Kidney tubule cell (primary cell): ENCODE measurements at regions not wholly inside any gene's neighbourhood (a gene's known extent, or its start where the extent isn't known, plus 50 kb on each side); places are given as distances from the start of the nearest gene placed in this dataset.
A peak's percentile ranks its signal among the peaks of the same experiment; 100 is the strongest.
"Not testable (repeated sequence)": the region's sequence is repeated elsewhere in the genome, so short reads cannot be mapped to it uniquely, and the experiment has no call there.

Experiments used
- DNase-seq: peaks from one replicate; pipeline ENCODE4 v3.0.0-alpha.2; 2018; ENCODE audit warnings: low spot score

- no peak for DNase-seq
These were observed 102.2 kb upstream of the KCTD1 start for GRCh38 chr18:26650310-26651268.

GRCh38 chr18:26649193-26649543 lies 100.8 kb upstream of the KCTD1 start:
- no peak for DNase-seq

DNA sequence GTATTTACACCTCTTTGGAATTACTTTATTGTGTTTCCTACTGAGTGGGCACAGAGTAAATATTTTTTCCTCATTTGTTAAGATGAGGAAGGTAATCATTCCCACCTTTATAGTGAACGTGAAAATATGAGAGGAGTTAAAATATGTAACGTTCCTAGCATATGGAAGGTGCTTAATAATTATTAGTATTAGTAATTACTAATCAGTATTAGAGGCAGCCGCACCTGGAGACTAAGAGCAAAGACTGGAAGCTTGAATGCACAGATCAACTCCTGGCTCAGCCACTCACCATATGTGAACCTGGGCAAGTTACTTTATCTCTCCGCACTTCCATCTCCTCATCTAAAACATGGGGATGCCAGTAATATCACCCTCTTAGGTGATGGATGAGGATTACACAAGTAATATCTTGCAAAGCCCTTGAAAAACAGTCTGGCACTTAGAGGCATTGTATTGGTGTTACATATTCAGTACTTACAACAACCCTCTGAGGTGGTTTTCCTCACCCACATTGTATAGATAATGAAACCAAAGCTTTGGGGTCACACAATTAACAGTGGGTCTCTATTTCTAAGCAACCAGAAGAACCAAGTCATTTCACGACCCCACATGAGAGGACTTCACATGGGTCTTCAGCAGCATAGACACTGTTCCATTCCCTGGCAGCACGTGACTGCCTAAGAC lies 100.3 kb upstream of the KCTD1 start:
- no peak for DNase-seq

GRCh38 chr18:26646901-26647300 lies 98.5 kb upstream of the KCTD1 start:
- DNase-seq = no peak

DNA sequence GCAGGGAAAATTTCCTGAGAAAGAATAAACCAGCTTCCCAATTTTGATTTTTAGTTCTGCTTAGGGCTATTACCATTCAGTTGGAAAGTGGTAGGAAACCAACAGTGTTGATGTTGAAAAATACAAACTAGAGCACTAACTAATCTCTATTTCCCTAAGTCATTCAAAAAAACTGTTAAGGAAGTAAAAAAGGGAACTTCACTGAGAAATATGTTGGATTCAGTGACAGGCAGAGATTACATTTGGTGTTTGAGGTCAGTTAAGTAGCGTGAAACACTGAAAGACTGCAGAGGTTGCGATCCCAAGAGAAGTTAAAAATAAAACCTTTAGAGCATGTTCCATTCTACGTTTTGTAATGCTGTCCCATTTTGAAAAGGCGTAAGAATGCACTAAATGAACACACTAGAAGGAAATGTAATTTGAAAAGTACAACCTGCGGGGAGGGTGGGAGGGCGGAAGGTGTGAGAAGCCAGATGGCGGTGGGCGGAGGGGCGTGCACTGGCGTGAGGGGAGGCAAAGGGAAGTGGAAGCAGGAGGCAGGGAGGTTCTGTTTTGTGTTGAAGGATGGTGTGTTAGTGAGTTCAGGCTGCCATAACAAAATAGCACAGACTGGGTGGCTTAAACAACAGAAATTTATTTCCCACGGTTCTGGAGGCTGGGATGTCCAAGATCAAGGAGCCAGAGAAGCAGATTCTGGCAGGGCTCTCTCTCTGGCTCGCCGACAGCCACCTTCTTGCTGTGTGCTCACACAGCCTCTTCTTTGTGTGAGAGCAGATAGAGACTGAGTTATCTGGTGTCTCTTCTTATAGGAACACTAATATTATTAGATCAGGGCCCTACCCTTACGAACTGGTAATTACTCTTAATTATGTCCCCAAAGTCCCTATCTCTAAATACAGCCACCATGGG lies 94.3 kb upstream of the KCTD1 start:
- DNase-seq = no peak

DNA sequence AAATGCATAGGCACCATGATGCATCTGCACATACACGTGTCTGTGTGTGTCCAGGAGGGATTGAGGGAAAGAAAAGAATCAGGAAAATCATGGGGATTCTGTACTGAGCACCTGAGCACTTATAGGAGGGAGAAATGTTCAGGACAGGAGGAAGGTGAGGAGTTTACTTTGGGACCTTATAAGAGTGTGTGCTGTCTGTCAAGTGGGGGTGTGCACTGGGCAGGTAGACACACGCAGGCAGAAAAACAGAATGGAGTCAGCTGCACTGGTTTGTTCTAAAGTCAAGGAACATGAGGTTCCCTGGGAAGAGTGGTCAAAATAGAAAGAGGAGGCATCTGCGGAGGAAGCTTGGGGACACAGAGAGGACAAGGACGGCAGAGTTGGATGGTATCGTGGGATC lies 92.2 kb upstream of the KCTD1 start:
- DNase-seq = no peak

DNA sequence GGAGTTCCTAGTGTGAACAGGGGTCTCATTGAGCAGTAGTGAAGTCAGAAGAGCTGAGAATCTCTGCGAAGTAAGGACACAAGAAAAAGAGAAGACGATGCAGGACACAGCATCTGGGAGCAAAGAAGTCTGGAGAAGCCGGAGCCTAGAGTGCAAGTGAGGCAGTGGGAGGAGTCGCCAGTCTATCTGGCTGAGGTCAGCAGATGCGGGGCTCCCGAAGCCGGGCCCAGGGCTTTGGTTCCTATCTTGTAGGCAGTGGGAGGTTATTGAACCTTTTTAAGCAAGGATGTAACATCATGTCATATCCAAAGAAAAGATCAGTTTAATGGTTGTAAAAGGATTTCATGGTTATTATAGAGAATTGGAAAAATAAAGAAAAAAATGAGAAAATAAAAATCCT lies 90.8 kb upstream of the KCTD1 start:
- DNase-seq = no peak

- no peak for DNase-seq
These were observed 89.6 kb upstream of the KCTD1 start for GRCh38 chr18:26637983-26638382.

DNA sequence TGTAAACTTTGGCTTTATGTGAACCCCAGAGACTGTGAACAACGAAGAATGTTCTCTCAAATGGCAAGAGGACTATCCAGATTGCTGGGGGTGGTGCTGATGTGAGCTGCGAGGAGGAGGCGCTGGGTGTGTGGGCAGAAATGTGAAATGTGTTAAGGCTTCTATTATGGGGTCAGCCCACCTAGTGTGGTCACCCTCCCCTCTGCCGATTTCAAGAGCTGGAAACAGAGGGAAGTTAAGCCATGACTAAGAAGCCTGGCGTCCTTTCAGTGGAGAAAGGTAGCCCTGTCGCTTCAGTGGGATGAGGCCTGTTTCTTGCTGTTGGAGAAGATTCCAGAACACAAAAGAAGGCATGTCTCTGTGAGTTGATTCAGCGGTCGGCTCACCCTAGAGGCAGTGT lies 89.0 kb upstream of the KCTD1 start:
- DNase-seq = no peak

GRCh38 chr18:26635466-26635865 lies 87.1 kb upstream of the KCTD1 start:
- DNase-seq = no peak

DNA sequence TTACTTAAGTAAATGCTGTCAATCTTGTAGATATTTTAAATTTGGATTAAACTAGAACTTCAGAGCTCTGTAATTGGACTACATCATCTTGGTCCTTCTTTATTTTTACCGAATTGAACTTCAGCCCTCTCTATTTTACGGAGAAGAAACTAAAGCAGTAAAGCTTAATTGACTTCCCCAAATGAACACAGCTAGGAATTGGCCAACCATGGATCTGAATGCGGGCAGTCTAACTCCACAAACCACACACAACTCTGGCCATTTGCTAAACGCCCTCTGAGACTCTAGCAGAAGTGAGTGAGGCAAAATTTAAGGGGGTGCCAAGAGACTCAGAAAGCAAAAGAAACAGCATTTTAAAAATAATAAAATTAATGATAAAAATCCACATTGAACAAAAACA lies 86.3 kb upstream of the KCTD1 start:
- no peak for DNase-seq

DNA sequence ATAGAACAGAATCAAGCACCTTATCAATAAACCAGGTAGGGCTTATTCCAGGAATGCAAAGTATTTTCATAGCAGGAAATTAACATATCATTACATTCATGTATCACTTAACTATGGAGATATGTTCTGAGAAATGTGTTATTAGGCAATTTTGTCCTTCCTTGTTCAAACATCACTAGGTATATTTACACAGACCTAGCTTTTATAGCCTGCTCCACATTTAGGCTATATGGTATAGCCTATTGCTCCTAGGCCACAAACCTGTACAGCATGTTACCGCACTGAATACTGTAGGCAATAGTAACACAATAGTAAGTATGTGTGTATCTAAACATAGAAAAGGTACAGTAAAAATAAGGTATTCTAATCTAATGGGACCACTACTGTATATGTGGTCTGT lies 82.8 kb upstream of the KCTD1 start:
- no peak for DNase-seq

GRCh38 chr18:26630596-26630995 lies 82.2 kb upstream of the KCTD1 start:
- DNase-seq = no peak

DNA sequence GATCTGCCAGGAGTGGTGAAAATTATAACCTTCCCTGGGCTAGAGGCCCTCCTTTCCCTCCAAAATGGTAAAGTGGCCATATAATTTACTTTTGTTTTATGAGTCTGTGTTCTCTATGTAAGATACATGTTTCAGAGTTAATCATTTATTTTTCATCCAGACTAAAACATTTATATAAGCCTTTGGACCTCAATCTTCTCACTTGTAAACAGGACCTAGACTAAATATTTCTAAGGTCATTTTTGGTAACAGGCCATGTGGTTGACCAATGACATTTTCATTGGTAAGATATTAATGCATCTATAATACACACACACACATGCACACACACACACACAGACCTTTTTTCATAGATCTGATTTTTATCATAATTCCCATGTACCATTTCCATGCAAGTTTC lies 79.7 kb upstream of the KCTD1 start:
- no peak for DNase-seq

DNA sequence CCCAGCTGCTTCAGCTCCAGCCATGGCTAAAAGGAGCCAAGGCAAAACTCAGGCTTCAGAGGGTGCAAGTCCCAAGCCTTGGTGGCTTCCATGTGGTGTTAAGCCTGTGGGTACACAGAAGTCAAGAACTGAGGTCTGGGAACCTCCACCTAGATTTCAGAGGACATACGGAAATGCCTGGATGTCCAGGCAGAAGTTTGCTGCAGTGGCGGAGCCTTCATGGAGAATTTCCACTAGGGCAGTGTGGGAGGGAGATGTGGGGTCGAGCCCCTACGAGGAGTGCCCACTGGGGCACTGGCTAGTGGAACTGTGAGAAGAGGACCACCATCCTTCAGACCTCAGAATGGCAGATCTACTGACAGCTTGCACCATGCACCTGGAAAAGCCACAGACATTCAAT lies 76.1 kb upstream of the KCTD1 start:
- DNase-seq = no peak

GRCh38 chr18:26623314-26623713 lies 75.0 kb upstream of the KCTD1 start:
- DNase-seq = not testable (repeated sequence)

GRCh38 chr18:26621161-26622026 lies 73.0 kb upstream of the KCTD1 start:
- DNase-seq = peak; percentile 38

GRCh38 chr18:26619350-26619749 lies 71.0 kb upstream of the KCTD1 start:
- no peak for DNase-seq

GRCh38 chr18:26618135-26618534 lies 69.8 kb upstream of the KCTD1 start:
- no peak for DNase-seq

GRCh38 chr18:26617151-26617554 lies 68.8 kb upstream of the KCTD1 start:
- DNase-seq = peak; percentile 88

DNA sequence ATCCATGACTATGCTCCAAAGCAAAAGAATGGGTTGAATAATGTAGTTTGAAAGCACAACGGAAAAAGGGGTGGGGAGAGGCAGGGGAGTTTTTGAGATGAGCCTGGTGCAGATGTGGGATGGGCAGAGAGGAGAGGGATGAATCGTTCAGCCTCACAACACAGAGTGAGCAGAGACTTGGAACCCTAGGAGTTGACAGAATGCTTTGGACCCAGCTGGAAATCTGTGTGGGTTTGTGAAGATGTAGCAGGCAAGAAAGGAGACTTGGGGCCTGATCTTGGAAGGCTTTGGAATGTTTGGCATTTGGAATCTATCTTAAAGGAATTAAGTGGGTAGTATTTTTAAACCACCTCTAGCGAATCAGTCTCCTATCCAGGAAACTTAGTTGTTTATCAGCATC lies 66.0 kb upstream of the KCTD1 start:
- DNase-seq = no peak
